ENCODE measurements at regions not wholly inside any gene's neighbourhood (a gene's known extent, or its start where the extent isn't known, plus 50 kb on each side); places are given as distances from the start of the nearest gene placed in this dataset.

DNA sequence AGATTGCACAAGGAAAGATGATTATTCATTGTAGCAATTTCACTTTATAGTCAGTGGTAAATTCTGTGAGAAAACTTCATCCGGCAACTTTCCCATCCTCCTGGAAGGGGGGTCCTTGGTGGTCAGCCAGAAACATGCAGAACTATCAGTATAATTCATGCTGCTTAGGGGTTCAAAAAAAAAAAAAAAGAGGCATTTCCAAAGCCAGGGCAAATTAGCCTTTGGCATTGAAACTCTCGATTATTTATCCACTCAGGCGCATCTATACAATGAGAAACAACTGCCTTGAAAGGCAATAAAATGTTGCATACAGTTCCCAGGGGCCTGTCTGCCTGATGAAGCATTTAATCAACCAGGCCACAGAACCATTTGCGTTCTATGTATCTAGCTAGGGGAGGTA lies 263.3 kb downstream of the TMEM167A start:
- Histone ChIP-seq H3K27me3 (ENCODE audit: control insufficient read depth, insufficient read depth, low read length) (no peaks in the 10 kb centered on the region), H3K79me2 (no peaks in the 10 kb centered on the region), H3K27ac (no peak overlapping the region), H3K9ac (no peak overlapping the region), H3K4me2 (ENCODE audit: low read length) (no peak overlapping the region), H3K9me3 (ENCODE audit: control insufficient read depth, low read length) (no peaks in the 10 kb centered on the region), H3K4me3 (ENCODE audit: low read depth, low read length) (no peak overlapping the region), H2AFZ (no peak overlapping the region), H3K4me1 (no peaks in the 10 kb centered on the region), H3K36me3 (ENCODE audit: control insufficient read depth, insufficient read depth, low read length) (no peaks in the 10 kb centered on the region)
- TF ChIP-seq, protein P1, sequence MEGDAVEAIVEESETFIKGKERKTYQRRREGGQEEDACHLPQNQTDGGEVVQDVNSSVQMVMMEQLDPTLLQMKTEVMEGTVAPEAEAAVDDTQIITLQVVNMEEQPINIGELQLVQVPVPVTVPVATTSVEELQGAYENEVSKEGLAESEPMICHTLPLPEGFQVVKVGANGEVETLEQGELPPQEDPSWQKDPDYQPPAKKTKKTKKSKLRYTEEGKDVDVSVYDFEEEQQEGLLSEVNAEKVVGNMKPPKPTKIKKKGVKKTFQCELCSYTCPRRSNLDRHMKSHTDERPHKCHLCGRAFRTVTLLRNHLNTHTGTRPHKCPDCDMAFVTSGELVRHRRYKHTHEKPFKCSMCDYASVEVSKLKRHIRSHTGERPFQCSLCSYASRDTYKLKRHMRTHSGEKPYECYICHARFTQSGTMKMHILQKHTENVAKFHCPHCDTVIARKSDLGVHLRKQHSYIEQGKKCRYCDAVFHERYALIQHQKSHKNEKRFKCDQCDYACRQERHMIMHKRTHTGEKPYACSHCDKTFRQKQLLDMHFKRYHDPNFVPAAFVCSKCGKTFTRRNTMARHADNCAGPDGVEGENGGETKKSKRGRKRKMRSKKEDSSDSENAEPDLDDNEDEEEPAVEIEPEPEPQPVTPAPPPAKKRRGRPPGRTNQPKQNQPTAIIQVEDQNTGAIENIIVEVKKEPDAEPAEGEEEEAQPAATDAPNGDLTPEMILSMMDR (IDR thresholded peaks at IDR 0.05): no peak

GRCh38 chr5:82812575-82812974 lies 264.6 kb downstream of the TMEM167A start:
- Histone ChIP-seq H3K4me2 (ENCODE audit: low read length) (no peak overlapping the region), H3K27ac (no peak overlapping the region), H3K4me1 (no peaks in the 10 kb centered on the region), H3K9me3 (ENCODE audit: control insufficient read depth, low read length) (no peaks in the 10 kb centered on the region), H3K9ac (no peak overlapping the region), H2AFZ (no peak overlapping the region), H3K4me3 (ENCODE audit: low read depth, low read length) (no peak overlapping the region), H3K79me2 (no peaks in the 10 kb centered on the region), H3K36me3 (ENCODE audit: control insufficient read depth, insufficient read depth, low read length) (no peaks in the 10 kb centered on the region), H3K27me3 (ENCODE audit: control insufficient read depth, insufficient read depth, low read length) (no peaks in the 10 kb centered on the region)
- TF ChIP-seq, protein P1 (IDR thresholded peaks at IDR 0.05): no peak

- Histone ChIP-seq H3K4me1 (no peaks in the 10 kb centered on the region), H3K4me3 (ENCODE audit: low read depth, low read length) (no peak overlapping the region), H3K79me2 (no peaks in the 10 kb centered on the region), H3K36me3 (ENCODE audit: control insufficient read depth, insufficient read depth, low read length) (no peaks in the 10 kb centered on the region), H2AFZ (no peak overlapping the region), H3K9ac (no peak overlapping the region), H3K27me3 (ENCODE audit: control insufficient read depth, insufficient read depth, low read length) (no peaks in the 10 kb centered on the region), H3K4me2 (ENCODE audit: low read length) (no peak overlapping the region), H3K9me3 (ENCODE audit: control insufficient read depth, low read length) (no peaks in the 10 kb centered on the region), H3K27ac (no peak overlapping the region)
- TF ChIP-seq, protein P1 (IDR thresholded peaks at IDR 0.05): no peak
Observed at GRCh38 chr5:82811490-82811889, 265.7 kb downstream of the TMEM167A start.

DNA sequence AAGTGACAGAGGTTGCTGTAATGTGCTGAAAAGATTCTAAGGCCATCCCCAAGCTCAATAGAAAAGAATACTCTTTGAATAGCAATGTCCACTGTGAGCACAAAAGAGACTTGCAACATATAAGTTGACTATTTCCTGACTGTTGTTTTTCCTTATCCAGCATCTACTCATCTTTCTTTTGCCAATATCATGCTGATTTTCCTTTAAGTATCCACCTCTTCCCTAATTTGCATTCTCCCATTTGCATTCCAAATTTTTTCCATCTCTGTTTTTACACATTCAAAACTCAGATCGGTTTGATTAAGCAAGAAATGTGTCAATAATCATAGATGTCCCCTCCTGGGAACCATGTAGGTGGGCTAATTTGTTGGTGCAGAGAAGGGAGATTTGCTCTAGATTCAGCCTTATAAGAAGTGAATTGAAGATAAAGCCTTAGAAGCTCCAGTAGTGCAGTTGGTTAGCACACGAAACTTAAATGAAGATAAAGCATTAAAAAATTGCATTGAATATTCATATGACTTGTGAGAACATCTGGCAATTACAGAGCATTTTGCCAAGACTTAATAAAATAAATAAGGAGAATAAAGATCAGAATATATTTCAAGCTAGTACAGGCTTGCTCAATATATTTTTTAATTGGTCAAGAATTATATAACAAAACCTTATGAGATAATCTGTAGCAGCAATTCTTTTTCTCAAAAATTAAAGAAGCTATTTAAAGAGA lies 267.6 kb downstream of the TMEM167A start:
- no peak overlapping the region for H3K4me3 ChIP-seq (ENCODE audit: low read depth, low read length)
- H3K4me2 ChIP-seq (ENCODE audit: low read length): no peak overlapping the region
- H3K9ac ChIP-seq: no peak overlapping the region
- H3K36me3 ChIP-seq (ENCODE audit: control insufficient read depth, insufficient read depth, low read length): no peaks in the 10 kb centered on the region
- no peak overlapping the region for H3K27ac ChIP-seq
- TF ChIP-seq, protein P1 (IDR thresholded peaks at IDR 0.05): no peak
- H3K9me3 ChIP-seq (ENCODE audit: control insufficient read depth, low read length): no peaks in the 10 kb centered on the region
- H3K4me1 ChIP-seq: no peaks in the 10 kb centered on the region
- H2AFZ ChIP-seq: no peak overlapping the region
- H3K27me3 ChIP-seq (ENCODE audit: control insufficient read depth, insufficient read depth, low read length): no peaks in the 10 kb centered on the region
- H3K79me2 ChIP-seq: no peaks in the 10 kb centered on the region

GRCh38 chr5:82808960-82809359 lies 268.2 kb downstream of the TMEM167A start:
- Histone ChIP-seq H2AFZ (no peak overlapping the region), H3K79me2 (no peaks in the 10 kb centered on the region), H3K4me3 (ENCODE audit: low read depth, low read length) (no peak overlapping the region), H3K9me3 (ENCODE audit: control insufficient read depth, low read length) (no peaks in the 10 kb centered on the region), H3K27ac (no peak overlapping the region), H3K4me1 (no peaks in the 10 kb centered on the region), H3K9ac (no peak overlapping the region), H3K27me3 (ENCODE audit: control insufficient read depth, insufficient read depth, low read length) (no peaks in the 10 kb centered on the region), H3K4me2 (ENCODE audit: low read length) (no peak overlapping the region), H3K36me3 (ENCODE audit: control insufficient read depth, insufficient read depth, low read length) (no peaks in the 10 kb centered on the region)
- TF ChIP-seq, protein P1 (IDR thresholded peaks at IDR 0.05): no peak

Data from parathyroid adenoma (tissue), 2 donors.